SK-N-DZ (cell line): ENCODE measurements at regions not wholly inside any gene's neighbourhood (a gene's known extent, or its start where the extent isn't known, plus 50 kb on each side); places are given as distances from the start of the nearest gene placed in this dataset.

Source experiments
- DNase-seq: peaks from one replicate; pipeline ENCODE4 v3.0.0-alpha.2; 2015; ENCODE audit warnings: low spot score

DNA sequence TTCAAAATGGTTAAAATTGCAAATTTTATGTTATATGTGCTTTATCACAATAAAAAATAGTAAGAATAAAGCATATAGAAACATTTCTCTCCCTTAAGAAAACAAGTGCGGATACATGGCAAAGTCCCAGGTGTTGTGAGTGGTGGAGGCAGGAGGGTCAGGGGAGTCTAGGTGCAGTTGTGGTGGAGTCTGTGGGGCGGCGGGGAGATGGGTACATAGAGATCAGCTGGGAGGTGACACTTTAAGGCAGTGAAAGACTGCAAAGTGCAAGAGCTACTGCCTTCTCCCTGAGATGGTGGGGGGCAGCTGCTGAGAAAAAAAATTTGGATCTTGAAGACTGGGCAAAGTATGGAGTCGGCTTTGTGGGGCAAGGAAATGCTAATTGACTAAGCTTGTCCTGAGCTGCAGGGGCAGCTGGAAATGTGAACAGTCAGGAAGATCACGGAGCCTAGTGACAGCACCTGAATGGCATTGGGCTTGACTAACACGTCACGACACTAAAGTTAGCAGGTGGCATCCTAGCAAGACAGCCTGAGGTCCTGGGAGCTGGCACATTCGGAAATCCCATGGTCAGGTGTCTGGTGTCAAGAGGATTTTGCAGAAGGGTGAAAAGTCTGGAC, 72.9 kb upstream of the IRS2 start:
- no peak for DNase-seq

DNA sequence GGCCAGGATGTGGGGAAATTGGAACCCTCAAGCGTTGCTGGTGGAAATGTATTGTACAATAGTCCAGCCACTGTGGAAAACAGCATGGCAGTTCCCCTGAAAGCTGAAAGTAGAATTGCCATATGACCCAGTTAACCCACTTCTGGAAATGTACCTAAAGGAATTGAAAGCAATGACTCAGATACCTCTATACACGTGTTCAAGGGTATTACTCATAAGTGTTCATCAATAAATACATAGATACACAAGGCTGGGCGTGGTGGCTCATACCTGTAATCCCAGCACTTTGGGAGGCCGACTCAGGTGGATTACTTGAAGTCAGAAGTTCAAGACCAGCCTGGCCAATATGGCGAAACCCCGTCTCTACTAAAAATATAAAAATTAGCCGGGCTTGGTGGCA, 71.9 kb upstream of the IRS2 start:
- no peak for DNase-seq

DNA sequence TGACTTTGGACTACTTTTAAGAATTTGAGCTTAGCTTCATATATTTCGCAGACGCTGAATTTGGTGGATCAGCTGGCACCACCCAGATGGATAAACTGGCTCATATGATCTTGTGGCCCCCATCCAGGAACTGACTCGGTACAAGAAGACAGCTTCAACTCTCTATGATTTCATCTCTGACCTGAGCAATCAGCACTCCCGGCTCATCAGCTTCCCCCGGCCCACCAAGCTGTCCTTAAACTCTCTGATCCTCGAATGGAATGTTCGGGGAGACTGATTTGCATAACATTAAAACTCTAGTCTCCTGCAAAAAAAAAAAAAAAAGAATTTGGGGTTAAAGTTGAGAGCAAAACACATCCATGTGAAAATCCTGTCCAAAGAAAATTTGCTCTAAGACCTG, 71.4 kb upstream of the IRS2 start:
- DNase-seq = no peak

DNA sequence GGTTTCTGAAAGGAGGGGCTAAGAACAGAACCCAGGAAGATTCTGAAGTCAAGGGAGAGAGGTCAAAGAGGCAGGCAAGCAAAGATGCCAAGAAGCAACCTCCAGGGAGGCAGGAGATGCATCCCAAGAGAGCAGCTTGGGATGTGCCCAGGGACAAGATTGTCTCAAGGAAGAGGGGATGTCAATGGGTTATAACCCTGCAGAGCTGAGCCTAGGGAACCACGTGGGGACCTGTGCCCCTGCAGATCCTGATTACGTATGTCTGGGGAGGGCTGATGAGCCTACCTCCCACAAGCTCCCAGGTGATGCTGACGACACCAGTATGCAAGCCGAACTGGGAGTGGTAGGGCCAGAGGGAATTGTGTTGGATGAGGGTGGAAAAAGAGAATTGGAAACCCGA, 70.9 kb upstream of the IRS2 start:
- no peak for DNase-seq

DNA sequence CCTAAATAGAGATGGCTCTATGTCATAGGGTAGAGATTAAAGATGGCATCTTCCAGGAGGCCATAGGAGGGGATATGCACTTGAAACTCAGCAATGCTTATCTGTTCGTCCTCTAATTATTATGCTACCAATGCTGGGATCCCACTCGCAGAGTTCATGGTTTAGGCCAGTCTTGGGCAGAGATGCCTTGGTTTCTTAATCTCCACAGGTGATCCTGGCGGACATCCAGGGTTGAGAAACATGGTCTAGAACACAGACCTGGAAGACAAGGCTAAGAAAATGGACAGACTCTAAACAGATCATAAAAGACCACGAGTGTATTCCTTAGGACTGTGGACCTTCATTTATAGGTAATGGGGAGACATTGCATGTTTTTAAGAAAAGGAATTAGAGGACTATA, 70.0 kb upstream of the IRS2 start:
- DNase-seq = no peak

DNA sequence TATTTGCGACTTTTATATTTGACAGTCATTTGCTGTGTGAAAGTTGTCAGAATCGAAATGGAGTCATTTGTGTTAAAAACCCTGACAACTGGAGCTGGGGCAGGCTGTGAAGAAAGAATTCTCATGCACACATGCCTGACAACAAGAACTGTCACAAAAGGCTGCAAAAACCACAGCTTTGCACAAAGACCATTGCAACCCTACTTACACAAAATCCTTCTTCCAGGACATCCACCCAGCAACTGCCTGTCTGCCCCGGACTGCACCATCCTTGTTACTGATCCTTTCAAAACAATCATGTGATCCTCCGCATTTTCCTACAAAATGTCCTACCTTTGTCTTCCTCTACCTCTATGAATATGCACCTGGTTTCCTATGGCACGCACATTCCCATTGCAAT, 66.8 kb upstream of the IRS2 start:
- DNase-seq = no peak

DNA sequence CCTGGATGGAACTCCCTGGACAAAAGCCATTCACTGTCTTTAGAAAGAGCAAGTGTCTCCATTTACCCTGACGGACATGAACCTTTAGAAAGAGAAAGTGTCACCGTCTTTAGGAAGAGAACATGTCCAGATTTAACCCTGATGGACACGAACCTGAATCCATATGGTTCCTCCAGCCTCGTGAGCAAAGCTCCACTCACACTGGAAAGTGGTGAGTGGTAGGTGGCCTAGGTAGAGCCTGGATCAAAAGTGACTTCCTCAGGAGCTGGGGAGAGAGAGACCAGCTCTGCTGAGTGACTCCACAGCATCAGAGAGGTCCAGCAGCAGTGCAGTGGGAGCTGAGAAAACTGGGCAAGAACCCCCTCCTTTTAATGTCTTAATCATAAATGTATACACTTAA, 59.8 kb upstream of the IRS2 start:
- no peak for DNase-seq

DNA sequence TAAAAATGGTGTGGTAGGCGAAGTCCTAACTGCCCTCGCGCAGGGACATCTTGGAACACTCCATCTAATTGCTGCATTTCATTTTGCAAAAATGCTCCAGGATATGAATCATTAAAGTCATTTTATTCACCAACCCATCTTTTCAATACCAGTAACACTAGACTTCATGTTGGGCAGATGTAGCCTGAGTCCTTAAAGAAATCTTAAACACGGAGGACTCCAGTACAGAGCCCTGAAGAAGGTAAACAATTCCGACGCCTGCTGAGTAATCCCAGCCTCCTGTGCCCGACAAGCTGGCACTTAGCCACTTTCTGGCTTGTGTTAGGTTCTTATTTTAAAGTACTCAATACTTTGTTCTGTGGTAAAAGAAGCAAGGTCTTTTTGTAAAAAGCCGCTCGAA, 58.0 kb upstream of the IRS2 start:
- no peak for DNase-seq

DNA sequence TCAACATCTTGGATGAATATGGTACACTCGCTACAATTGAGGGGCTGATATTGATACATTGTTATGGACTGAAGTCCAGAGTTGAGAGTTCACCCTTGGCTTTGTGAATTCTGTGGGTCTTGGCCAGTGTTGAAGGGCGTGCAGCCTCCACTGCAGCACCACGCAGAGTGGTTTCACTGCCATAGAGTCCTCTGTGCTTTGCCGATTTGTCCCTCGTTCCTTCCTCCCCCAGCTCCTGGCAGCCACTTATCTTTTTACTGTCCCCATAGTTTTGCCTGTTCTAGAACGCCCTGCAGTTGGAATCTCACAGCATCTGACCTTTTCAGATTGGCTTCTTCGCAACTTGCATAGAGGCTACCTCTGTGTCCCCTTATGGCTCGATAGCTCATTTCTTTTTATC, 57.3 kb upstream of the IRS2 start:
- DNase-seq = no peak

DNA sequence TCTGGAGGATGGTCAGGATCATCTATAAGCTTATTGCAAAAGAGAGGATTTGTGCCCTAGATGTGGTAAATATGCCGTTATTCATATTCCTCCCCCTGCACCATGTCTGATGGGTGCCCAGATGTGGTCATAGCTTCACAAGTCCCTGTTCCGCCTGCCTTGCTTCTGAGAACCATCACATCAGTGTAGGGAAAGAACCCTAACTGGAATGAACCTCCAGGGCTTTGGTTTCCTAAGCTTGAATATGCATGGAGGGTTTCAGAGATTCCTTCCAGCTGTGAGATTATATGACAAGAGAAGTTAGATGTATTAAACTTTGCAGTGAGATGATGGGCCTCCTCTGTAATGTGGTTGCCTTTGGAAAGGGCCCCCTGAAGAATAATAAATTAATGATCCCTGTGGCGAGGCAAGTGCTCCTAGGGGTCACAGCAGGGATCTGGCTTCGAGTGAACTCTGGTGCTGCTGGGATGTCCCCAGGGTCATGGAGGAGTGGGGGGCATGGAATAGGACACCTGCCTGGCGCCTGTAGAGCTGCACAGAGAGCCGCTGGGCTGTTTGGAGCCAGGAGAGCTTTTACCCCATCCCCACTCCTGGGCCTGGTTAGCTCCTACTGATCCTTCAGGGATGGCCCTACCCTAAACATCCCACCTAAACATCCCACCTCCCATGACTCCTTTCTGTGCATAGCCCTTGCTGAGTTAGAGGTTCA, 56.0 kb upstream of the IRS2 start:
- DNase-seq = no peak

DNA sequence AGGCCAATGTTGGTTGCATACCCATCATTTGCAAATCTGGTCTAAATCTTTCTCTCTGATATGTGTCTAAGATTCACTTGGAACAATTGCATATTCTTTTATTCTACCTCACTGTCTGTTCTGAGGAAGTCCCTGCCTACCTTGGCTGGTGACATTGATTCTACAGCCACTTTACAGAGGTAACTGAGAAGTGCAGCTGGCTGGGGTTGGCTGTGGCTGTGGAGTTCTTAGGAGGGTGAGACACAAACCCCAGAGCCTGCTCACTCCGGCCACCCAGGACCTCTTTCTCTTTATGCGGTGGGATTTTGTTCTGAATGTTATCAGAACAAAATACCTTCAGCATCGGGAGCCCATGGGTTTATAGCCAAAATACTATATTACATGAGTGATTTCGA, 54.5 kb upstream of the IRS2 start:
- DNase-seq = no peak

DNA sequence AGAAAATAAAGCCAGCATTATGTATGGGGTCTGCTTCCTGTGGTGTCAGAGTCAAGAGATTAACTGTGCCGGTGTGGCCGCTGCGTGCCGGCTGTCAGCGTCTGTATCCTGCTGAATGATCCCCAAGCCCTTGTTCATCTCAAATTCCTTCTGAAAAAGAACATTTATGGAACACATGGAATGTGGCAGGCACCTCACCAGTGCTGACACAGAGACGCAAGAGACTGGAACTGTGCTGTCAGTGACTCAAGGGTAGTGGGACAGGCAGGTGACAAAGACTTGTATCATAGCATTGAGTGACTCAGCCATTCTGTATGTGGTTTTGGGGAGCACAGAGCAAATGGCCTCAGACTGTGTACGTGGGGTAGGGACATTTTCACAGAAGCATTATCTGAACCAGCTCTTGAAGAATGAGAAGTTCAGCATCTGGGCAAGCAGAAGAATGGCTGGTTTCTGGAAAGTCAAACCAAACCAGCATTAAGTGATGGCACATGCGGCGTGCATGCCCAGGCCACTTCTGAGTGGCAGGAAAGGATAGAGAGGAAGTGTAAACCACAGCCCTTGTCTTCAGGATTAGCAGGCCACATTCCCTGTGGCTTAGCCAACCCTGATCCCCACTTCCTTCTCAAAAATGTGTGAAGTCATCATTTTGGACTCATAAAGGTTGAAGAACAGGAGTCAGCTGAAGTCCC, 54.0 kb upstream of the IRS2 start:
- DNase-seq = no peak

DNA sequence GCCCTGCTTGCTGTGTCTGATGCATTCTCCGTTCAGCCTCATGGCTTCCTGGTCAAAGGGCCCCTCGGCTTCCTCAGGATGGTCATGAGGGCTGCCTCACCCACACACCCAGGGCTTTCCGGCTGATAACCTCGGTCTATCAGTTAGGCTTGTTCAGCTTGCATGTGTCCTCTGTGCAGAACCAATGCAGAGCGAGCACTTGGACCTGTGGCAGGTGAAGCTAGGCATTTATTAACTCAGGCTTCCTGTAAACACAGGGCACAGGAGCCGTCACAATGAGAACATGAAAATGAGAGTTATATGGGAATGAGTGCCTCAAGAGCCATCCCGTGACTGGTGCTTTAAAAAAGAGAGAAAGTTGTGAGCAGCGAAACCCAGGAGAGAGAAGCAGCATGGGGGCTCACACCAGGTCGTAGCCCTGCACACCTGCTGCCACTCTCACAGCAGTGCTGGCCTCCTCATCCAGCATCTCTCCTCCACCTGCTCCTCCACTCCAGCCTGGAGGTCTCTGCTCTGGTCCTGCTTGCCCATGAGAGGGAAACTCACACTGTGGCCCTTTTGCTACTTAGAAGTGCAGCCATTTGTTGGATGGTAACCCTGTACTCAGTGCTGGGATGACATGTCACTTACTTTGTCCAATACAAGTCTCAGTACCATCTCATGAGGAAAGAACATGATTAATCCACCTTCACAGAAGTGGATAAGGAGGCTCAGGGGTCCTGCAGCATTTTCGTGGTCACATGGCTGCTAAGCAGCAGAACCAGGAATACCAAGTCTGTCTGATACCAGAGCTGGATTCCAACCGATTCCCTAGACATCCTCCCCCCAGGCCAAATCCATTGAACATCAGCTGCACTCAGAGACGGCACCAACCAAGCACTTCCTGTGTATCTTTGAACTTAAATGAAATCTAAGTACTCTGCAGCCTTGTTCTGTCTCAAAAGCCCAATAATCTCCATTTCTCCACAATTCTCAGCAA, 50.5 kb upstream of the IRS2 start:
- DNase-seq = no peak
